DOHH2 (cell line): ENCODE measurements at regions not wholly inside any gene's neighbourhood (a gene's known extent, or its start where the extent isn't known, plus 50 kb on each side); places are given as distances from the start of the nearest gene placed in this dataset.
"Not testable (repeated sequence)": the region's sequence is repeated elsewhere in the genome, so short reads cannot be mapped to it uniquely, and the experiment has no call there.

Source experiments
- H3F3A ChIP-seq: fragments of 200-600 bp; sonication (generic), shearing (Covaris generic); 2 replicates; pipeline ENCODE4 v1.6.0; 2016; ENCODE audit warnings: antibody characterized with exemption, mild to moderate bottlenecking; ENCODE audit not compliant: control insufficient read depth, insufficient read depth
- H3K27ac ChIP-seq: fragments of 200-600 bp; sonication (generic); 2 replicates; pipeline ENCODE4 v1.5.1; 2014; ENCODE audit warnings: low read depth, mild to moderate bottlenecking, low read length, moderate library complexity
- H3K27me3 ChIP-seq: fragments of 200-600 bp; sonication (generic); 2 replicates; pipeline ENCODE4 v1.6.1; 2014; ENCODE audit warnings: mild to moderate bottlenecking, low read length, mixed read lengths; ENCODE audit not compliant: control insufficient read depth
- H3K36me3 ChIP-seq: fragments of 200-600 bp; sonication (generic); 2 replicates; pipeline ENCODE4 v1.6.1; 2014; ENCODE audit warnings: mild to moderate bottlenecking, low read length, moderate library complexity, mixed read lengths; ENCODE audit not compliant: control insufficient read depth
- H3K4me1 ChIP-seq: fragments of 200-600 bp; sonication (generic); 2 replicates; pipeline ENCODE4 v1.6.1; 2014; ENCODE audit warnings: mild to moderate bottlenecking, low read length, mixed read lengths; ENCODE audit not compliant: control insufficient read depth
- H3K4me2 ChIP-seq: fragments of 200-600 bp; sonication (generic); 2 replicates; pipeline ENCODE4 v1.6.0; 2014; ENCODE audit warnings: mild to moderate bottlenecking, low read length, moderate library complexity
- H3K4me3 ChIP-seq: fragments of 200-600 bp; sonication (generic); 2 replicates; pipeline ENCODE4 v1.5.1; 2014; ENCODE audit warnings: mild to moderate bottlenecking, low read length, mixed read lengths
- H3K79me2 ChIP-seq: fragments of 200-600 bp; sonication (generic); 2 replicates; pipeline ENCODE4 v1.6.1; 2014; ENCODE audit warnings: mild to moderate bottlenecking, low read length, mixed read lengths; ENCODE audit not compliant: control insufficient read depth
- H3K9me2 ChIP-seq: fragments of 200-600 bp; sonication (generic); replicated peaks from 2 replicates; pipeline ENCODE4 v1.6.1; 2014; ENCODE audit warnings: mild to moderate bottlenecking, low read length, mixed read lengths; ENCODE audit not compliant: control insufficient read depth
- H3K9me3 ChIP-seq: fragments of 200-600 bp; sonication (generic); 2 replicates; pipeline ENCODE4 v1.6.1; 2014; ENCODE audit warnings: antibody characterized with exemption, low read length, mixed read lengths; ENCODE audit not compliant: control insufficient read depth, insufficient read depth
- H4K20me1 ChIP-seq: fragments of 200-600 bp; sonication (generic); 2 replicates; pipeline ENCODE4 v1.6.0; 2014; ENCODE audit warnings: low read depth, mild to moderate bottlenecking, antibody characterized with exemption, low read length, moderate library complexity; ENCODE audit not compliant: control insufficient read depth, insufficient read depth
- CTCF ChIP-seq: fragments of 200-600 bp; sonication (generic); IDR thresholded peaks from one replicate; pipeline ENCODE4 v1.5.1; 2014; ENCODE audit warnings: antibody characterized with exemption, mild to moderate bottlenecking, low read depth, low read length; ENCODE audit not compliant: poor library complexity, severe bottlenecking
- EZH2phosphoT487 ChIP-seq: fragments of 200-600 bp; sonication (generic); IDR thresholded peaks from 2 replicates; pipeline ENCODE4 v1.6.1; 2017; ENCODE audit warnings: borderline replicate concordance, mild to moderate bottlenecking, antibody characterized with exemption, low read length, moderate library complexity, mixed read lengths

GRCh38 chr2:163133602-163134001 is 295.0 kb upstream of the KCNH7 start:
- H3K79me2 ChIP-seq, result no peaks in the 10 kb centered on the region
- no peak overlapping the region for H3K27ac ChIP-seq
- TF ChIP-seq CTCF (no peak), EZH2phosphoT487 (no peak)
- no peaks in the 10 kb centered on the region for H3K36me3 ChIP-seq
- no peaks in the 10 kb centered on the region for H3K4me1 ChIP-seq
- H3K4me2 ChIP-seq, result no peak overlapping the region
- H3K9me3 ChIP-seq, result no peaks in the 10 kb centered on the region
- no peaks in the 10 kb centered on the region for H3F3A ChIP-seq
- H3K27me3 ChIP-seq, result no peaks in the 10 kb centered on the region
- H3K9me2 ChIP-seq, result no peaks in the 10 kb centered on the region
- H4K20me1 ChIP-seq, result no peaks in the 10 kb centered on the region
- H3K4me3 ChIP-seq, result no peak overlapping the region

- Histone ChIP-seq H4K20me1 (no peaks in the 10 kb centered on the region), H3K4me2 (no peak overlapping the region), H3K27me3 (no peaks in the 10 kb centered on the region), H3K4me1 (no peaks in the 10 kb centered on the region), H3K9me2 (no peaks in the 10 kb centered on the region), H3K9me3 (no peaks in the 10 kb centered on the region), H3K4me3 (no peak overlapping the region), H3K36me3 (no peaks in the 10 kb centered on the region), H3F3A (no peaks in the 10 kb centered on the region), H3K79me2 (no peaks in the 10 kb centered on the region), H3K27ac (no peak overlapping the region)
- TF ChIP-seq CTCF, result peak; percentile 56
- no peak for TF ChIP-seq EZH2phosphoT487
Observed at GRCh38 chr2:163132850-163133249, 294.3 kb upstream of the KCNH7 start.

GRCh38 chr2:163132207-163132606 is 293.6 kb upstream of the KCNH7 start:
- not testable (repeated sequence) for H4K20me1 ChIP-seq, H3K27me3 ChIP-seq, H3K4me1 ChIP-seq, H3K36me3 ChIP-seq, H3K9me2 ChIP-seq, H3F3A ChIP-seq, H3K79me2 ChIP-seq, H3K9me3 ChIP-seq, H3K4me2 ChIP-seq, H3K4me3 ChIP-seq, H3K27ac ChIP-seq

- Histone ChIP-seq H4K20me1 (no peaks in the 10 kb centered on the region), H3K9me3 (no peaks in the 10 kb centered on the region), H3K79me2 (no peaks in the 10 kb centered on the region), H3K4me2 (no peak overlapping the region), H3K9me2 (no peaks in the 10 kb centered on the region), H3F3A (no peaks in the 10 kb centered on the region), H3K4me3 (no peak overlapping the region), H3K4me1 (no peaks in the 10 kb centered on the region), H3K27me3 (no peaks in the 10 kb centered on the region), H3K36me3 (no peaks in the 10 kb centered on the region), H3K27ac (no peak overlapping the region)
- TF ChIP-seq EZH2phosphoT487, result no peak
- no peak for TF ChIP-seq CTCF
Observed at GRCh38 chr2:163123526-163123925, 285.0 kb upstream of the KCNH7 start.
